ENCODE measurements at regions not wholly inside any gene's neighbourhood (a gene's known extent, or its start where the extent isn't known, plus 50 kb on each side); places are given as distances from the start of the nearest gene placed in this dataset.

- Histone ChIP-seq H3K36me3 (replicated peaks; ENCODE audit: low read depth, low read length) (no peaks in the 10 kb centered on the region), H3K4me3 (ENCODE audit: low read length) (no peak overlapping the region), H3K79me2 (ENCODE audit: low read length) (no peaks in the 10 kb centered on the region), H3K4me1 (ENCODE audit: low read length) (no peaks in the 10 kb centered on the region), H3K9me3 (ENCODE audit: insufficient read depth, low read length) (no peaks in the 10 kb centered on the region), H3K27ac (ENCODE audit: low read length) (no peak overlapping the region), H4K20me1 (ENCODE audit: insufficient read depth, low read length) (no peaks in the 10 kb centered on the region), H3K9ac (ENCODE audit: low read length) (no peak overlapping the region), H2AFZ (ENCODE audit: low read depth, low read length) (no peak overlapping the region), H3K27me3 (ENCODE audit: low read depth, low read length) (no peaks in the 10 kb centered on the region), H3K4me2 (ENCODE audit: low read length) (no peak overlapping the region)
- TF ChIP-seq EZH2phosphoT487 (IDR thresholded peaks at IDR 0.05; ENCODE audit: low read depth), result no peak
- TF ChIP-seq CTCF (IDR thresholded peaks at IDR 0.05; ENCODE audit: low read depth, low read length), result no peak
Measured at GRCh38 chr5:107124376-107124775, 546.4 kb downstream of the EFNA5 start.

- H3K36me3 ChIP-seq (replicated peaks; ENCODE audit: low read depth, low read length), result no peaks in the 10 kb centered on the region
- no peaks in the 10 kb centered on the region for H3K79me2 ChIP-seq (ENCODE audit: low read length)
- TF ChIP-seq EZH2phosphoT487 (IDR thresholded peaks at IDR 0.05; ENCODE audit: low read depth) (no peak), CTCF (IDR thresholded peaks at IDR 0.05; ENCODE audit: low read depth, low read length) (no peak)
- H3K9me3 ChIP-seq (ENCODE audit: insufficient read depth, low read length), result no peaks in the 10 kb centered on the region
- no peaks in the 10 kb centered on the region for H3K4me1 ChIP-seq (ENCODE audit: low read length)
- no peak overlapping the region for H3K27ac ChIP-seq (ENCODE audit: low read length)
- H4K20me1 ChIP-seq (ENCODE audit: insufficient read depth, low read length), result no peaks in the 10 kb centered on the region
- H3K9ac ChIP-seq (ENCODE audit: low read length), result no peak overlapping the region
- no peak overlapping the region for H3K4me3 ChIP-seq (ENCODE audit: low read length)
- no peak overlapping the region for H2AFZ ChIP-seq (ENCODE audit: low read depth, low read length)
- no peak overlapping the region for H3K4me2 ChIP-seq (ENCODE audit: low read length)
- no peaks in the 10 kb centered on the region for H3K27me3 ChIP-seq (ENCODE audit: low read depth, low read length)
Measured at GRCh38 chr5:107123014-107123413, 547.7 kb downstream of the EFNA5 start.

GRCh38 chr5:107121793-107122519 lies 548.8 kb downstream of the EFNA5 start:
- Histone ChIP-seq H3K36me3 (replicated peaks; ENCODE audit: low read depth, low read length) (no peaks in the 10 kb centered on the region), H3K4me1 (ENCODE audit: low read length) (no peaks in the 10 kb centered on the region), H3K27ac (ENCODE audit: low read length) (no peak overlapping the region), H3K4me2 (ENCODE audit: low read length) (no peak overlapping the region), H4K20me1 (ENCODE audit: insufficient read depth, low read length) (no peaks in the 10 kb centered on the region), H2AFZ (ENCODE audit: low read depth, low read length) (no peak overlapping the region), H3K9ac (ENCODE audit: low read length) (no peak overlapping the region), H3K27me3 (ENCODE audit: low read depth, low read length) (no peaks in the 10 kb centered on the region), H3K4me3 (ENCODE audit: low read length) (no peak overlapping the region), H3K79me2 (ENCODE audit: low read length) (no peaks in the 10 kb centered on the region), H3K9me3 (ENCODE audit: insufficient read depth, low read length) (no peaks in the 10 kb centered on the region)
- no peak for TF ChIP-seq EZH2phosphoT487 (IDR thresholded peaks at IDR 0.05; ENCODE audit: low read depth)
- TF ChIP-seq CTCF (IDR thresholded peaks at IDR 0.05; ENCODE audit: low read depth, low read length), result no peak

- no peak overlapping the region for H3K4me3 ChIP-seq (ENCODE audit: low read length)
- TF ChIP-seq CTCF (IDR thresholded peaks at IDR 0.05; ENCODE audit: low read depth, low read length) (no peak), EZH2phosphoT487 (IDR thresholded peaks at IDR 0.05; ENCODE audit: low read depth) (no peak)
- no peaks in the 10 kb centered on the region for H4K20me1 ChIP-seq (ENCODE audit: insufficient read depth, low read length)
- H3K9ac ChIP-seq (ENCODE audit: low read length), result no peak overlapping the region
- no peaks in the 10 kb centered on the region for H3K4me1 ChIP-seq (ENCODE audit: low read length)
- no peaks in the 10 kb centered on the region for H3K27me3 ChIP-seq (ENCODE audit: low read depth, low read length)
- H3K27ac ChIP-seq (ENCODE audit: low read length), result no peak overlapping the region
- H2AFZ ChIP-seq (ENCODE audit: low read depth, low read length), result no peak overlapping the region
- no peak overlapping the region for H3K4me2 ChIP-seq (ENCODE audit: low read length)
- H3K9me3 ChIP-seq (ENCODE audit: insufficient read depth, low read length), result no peaks in the 10 kb centered on the region
- no peaks in the 10 kb centered on the region for H3K79me2 ChIP-seq (ENCODE audit: low read length)
- no peaks in the 10 kb centered on the region for H3K36me3 ChIP-seq (replicated peaks; ENCODE audit: low read depth, low read length)
Measured at GRCh38 chr5:107119656-107120055, 551.1 kb downstream of the EFNA5 start.
